ENCODE measurements at regions not wholly inside any gene's neighbourhood (a gene's known extent, or its start where the extent isn't known, plus 50 kb on each side); places are given as distances from the start of the nearest gene placed in this dataset.

DNA sequence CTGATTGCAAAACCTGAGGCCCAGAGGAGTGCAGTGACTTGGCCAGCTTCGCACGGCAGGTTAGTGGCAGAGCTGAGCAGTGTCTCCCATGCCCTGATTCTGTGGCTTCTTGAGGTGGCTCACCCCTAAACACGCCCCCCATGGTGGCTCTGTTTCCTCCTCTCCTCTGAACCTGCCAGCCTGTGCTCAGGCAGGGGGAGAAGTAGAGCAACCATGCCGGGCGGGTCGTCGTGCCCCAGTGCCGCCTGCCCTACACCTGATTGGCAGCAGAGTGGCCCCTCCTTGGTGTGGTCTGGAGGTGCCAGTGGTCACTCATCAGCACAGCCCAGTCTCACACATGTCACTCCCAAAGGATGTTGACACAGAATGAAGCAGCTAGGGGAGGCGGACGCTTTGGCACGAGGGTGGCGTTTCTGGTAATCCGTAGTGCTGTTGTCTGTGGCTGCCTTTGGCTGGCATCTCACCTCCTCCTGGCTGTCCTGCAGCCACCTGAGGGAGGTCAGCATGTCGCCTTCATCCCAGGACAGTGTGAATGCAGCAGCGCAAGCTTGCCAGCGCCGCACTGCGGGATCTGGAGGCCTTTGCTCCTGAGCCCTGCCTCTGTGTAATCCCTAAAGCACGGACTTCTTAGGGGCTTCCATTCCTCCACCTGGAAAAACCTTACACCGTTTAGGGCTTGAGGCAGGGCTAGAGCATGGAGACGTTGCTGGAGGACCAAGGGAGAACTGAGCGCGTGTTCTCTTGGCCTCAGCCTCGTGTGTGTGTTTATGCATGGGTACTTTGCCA lies 294.7 kb downstream of the SEC14L1 start:
- no peak for DNase-seq

- no peak for DNase-seq
Observed at GRCh38 chr17:77436058-77436442, 295.3 kb downstream of the SEC14L1 start.

DNA sequence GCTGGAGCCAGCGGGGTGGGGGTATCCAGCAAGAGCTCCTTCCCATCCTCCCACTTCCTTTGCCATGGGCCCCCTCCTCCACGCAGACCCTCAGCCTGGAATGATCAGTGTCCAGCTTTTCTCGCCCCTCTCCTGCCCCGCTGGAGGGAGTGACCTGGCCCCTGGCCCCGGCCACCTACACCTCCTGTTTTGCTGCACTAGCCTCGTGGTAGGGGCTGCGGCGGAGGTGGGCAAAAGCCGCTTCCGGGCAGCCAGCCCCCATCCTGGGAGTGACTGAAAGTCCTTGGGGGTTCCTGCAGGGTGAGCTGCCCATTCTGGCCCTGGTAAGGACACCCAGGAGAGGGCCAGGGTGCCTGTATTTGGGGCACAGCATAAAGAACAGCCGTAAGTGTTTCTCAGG lies 295.7 kb downstream of the SEC14L1 start:
- DNase-seq: no peak

GRCh38 chr17:77437017-77437416 lies 296.2 kb downstream of the SEC14L1 start:
- DNase-seq: peak; percentile 24

DNA sequence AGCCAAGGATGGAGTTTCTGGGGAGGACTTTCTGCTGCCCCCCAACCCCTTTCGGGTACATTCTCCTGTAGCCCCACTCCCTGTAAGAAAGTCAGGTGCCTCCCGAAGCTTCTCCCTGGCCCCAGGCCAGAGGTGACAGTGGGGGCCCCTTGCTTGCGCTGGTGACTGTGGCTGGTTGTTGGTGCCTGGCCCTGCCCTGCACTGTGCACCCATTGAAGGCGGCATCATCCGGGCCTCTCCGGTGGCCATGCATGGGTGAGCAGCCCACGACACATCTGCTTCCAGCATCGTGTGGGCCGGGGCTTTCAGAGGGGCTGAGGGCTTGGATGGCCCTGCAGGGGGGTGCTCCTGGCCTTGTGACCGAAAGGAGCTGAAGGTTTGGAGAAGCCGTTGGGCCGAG lies 297.0 kb downstream of the SEC14L1 start:
- DNase-seq: no peak

- DNase-seq: no peak
Observed at GRCh38 chr17:77438241-77439188, 297.7 kb downstream of the SEC14L1 start.

- DNase-seq: peak; percentile 56
Observed at GRCh38 chr17:77439189-77440018, 298.6 kb downstream of the SEC14L1 start.

- DNase-seq: no peak
Observed at GRCh38 chr17:77440560-77440981, 299.8 kb downstream of the SEC14L1 start.

GRCh38 chr17:77441130-77441920 lies 300.6 kb downstream of the SEC14L1 start:
- DNase-seq: peak; percentile 87

DNA sequence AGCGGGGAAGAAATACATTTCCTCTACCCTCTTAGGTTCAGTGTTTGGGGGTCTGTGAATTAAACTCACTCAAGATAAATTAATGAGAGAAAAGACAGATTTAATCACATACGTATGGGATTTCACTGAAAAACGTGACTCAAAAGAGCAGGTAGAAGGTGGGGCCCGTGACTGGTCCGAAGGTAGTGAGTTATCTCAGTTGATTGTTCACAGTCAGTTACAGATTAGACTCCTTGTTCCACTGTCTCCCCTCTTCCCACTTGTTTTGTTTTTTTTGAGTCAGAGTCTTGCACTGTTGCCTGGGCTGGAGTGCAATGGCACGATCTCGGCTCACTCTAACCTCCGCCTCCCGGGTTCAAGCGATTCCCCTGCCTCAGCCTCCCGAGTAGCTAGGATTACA lies 301.2 kb downstream of the SEC14L1 start:
- DNase-seq: no peak

- DNase-seq: no peak
Observed at GRCh38 chr17:77442976-77443747, 302.4 kb downstream of the SEC14L1 start.

DNA sequence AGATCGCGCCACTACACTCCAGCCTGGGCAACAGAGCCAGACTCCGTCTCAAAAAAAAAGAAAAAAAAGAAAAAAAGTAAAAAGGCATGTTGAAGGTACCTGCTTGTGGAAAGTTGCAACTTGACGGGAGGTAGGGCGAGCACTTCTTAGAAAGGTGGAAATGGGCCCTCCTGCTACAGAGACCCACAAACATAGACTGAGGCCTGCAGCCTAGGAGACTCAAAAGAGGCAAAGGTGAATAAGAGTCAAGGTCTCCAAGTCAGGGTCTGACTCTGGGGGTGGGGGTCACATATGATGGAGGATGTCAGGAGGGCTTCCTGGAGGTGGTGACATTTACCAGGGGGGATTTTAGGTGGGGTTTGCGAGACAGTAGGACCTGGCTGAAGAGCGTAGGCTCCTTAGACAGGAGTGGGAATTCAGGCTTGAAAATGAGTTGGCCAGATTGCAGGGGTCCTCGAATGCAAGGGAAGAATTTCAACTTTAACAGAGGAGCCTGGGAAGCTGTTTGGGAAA lies 303.0 kb downstream of the SEC14L1 start:
- no peak for DNase-seq

- DNase-seq: no peak
Observed at GRCh38 chr17:77444628-77444983, 303.8 kb downstream of the SEC14L1 start.

GRCh38 chr17:77444984-77445759 lies 304.4 kb downstream of the SEC14L1 start:
- no peak for DNase-seq

GRCh38 chr17:77445760-77446532 lies 305.2 kb downstream of the SEC14L1 start:
- DNase-seq: no peak

DNA sequence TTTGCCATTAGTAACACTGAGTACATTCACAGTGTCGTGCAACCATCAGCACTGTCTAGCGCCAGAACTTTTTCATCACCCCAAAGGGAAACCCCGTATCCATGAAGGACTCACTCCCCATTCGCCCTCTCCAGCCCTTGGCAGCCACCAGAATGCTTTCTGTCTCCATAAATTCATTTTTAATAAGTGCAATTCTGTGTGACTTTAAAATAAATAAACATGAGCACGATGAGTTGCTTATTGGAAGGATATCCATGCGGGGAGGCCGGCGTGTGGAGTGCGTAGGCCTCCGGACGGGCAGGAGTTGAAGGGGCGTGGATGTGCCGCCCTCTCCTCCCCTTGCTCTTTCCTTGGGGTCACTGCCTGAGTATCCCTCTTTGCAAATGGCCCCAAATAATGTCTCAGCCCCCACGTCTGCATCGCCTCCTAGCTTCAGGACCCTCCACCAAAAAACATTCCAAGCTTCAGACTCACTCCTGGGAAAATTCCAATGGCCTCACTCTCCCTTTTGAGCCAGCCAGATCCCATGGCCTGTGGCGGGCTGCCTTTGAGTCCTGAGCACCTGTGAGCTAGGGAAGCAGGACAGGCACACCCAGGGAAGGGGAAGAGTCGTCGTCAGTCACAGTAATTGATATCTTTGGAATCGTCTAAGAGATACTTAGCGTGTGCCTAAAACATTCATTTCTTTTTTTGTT lies 306.3 kb downstream of the SEC14L1 start:
- DNase-seq: no peak

- DNase-seq: no peak
Observed at GRCh38 chr17:77449373-77449907, 308.7 kb downstream of the SEC14L1 start.

GRCh38 chr17:77449908-77450741 lies 309.4 kb downstream of the SEC14L1 start:
- DNase-seq: peak; percentile 55
